ENCODE measurements at regions not wholly inside any gene's neighbourhood (a gene's known extent, or its start where the extent isn't known, plus 50 kb on each side); places are given as distances from the start of the nearest gene placed in this dataset.

- no peaks in the 10 kb centered on the region for H3K27me3 ChIP-seq (ENCODE audit: insufficient read depth, poor library complexity, severe bottlenecking)
- TF ChIP-seq CTCF (IDR thresholded peaks at IDR 0.05; ENCODE audit: insufficient read depth, low read length) (no peak), POLR2AphosphoS5 (IDR thresholded peaks at IDR 0.05; ENCODE audit: low read depth) (no peak), REST (IDR thresholded peaks at IDR 0.05; ENCODE audit: insufficient replicate concordance, low read depth) (no peak)
- no peak overlapping the region for H3K4me3 ChIP-seq (replicated peaks; ENCODE audit: insufficient read depth, low read length)
- no peak overlapping the region for H3K27ac ChIP-seq (replicated peaks)
- no peak for DNase-seq (ENCODE audit: low read depth in 1 of 2, low spot score in 1 of 2)
Measured at GRCh38 chr14:51441001-51441400, 201.0 kb downstream of the TMX1 start.

- no peak for TF ChIP-seq REST (IDR thresholded peaks at IDR 0.05; ENCODE audit: insufficient replicate concordance, low read depth)
- TF ChIP-seq POLR2AphosphoS5 (IDR thresholded peaks at IDR 0.05; ENCODE audit: low read depth), result no peak
- TF ChIP-seq CTCF (IDR thresholded peaks at IDR 0.05; ENCODE audit: insufficient read depth, low read length), result no peak
- no peak for TF ChIP-seq SPI1 (IDR thresholded peaks at IDR 0.05; ENCODE audit: borderline replicate concordance, low read depth)
- no peak for TF ChIP-seq GABPA (IDR thresholded peaks at IDR 0.05; ENCODE audit: low read depth)
- Histone ChIP-seq H3K27ac (replicated peaks) (no peak overlapping the region), H3K27me3 (ENCODE audit: insufficient read depth, poor library complexity, severe bottlenecking) (no peaks in the 10 kb centered on the region), H3K4me3 (replicated peaks; ENCODE audit: insufficient read depth, low read length) (no peak overlapping the region)
- DNase-seq (ENCODE audit: low read depth in 1 of 2, low spot score in 1 of 2), result no peak
Measured at GRCh38 chr14:51442513-51443175, 202.6 kb downstream of the TMX1 start.

GRCh38 chr14:51443195-51444018, 203.4 kb downstream of the TMX1 start:
- DNase-seq (ENCODE audit: low read depth in 1 of 2, low spot score in 1 of 2), result no peak
- no peaks in the 10 kb centered on the region for H3K27me3 ChIP-seq (ENCODE audit: insufficient read depth, poor library complexity, severe bottlenecking)
- no peak overlapping the region for H3K27ac ChIP-seq (replicated peaks)
- TF ChIP-seq POLR2AphosphoS5 (IDR thresholded peaks at IDR 0.05; ENCODE audit: low read depth) (no peak), REST (IDR thresholded peaks at IDR 0.05; ENCODE audit: insufficient replicate concordance, low read depth) (no peak), CTCF (IDR thresholded peaks at IDR 0.05; ENCODE audit: insufficient read depth, low read length) (no peak), SPI1 (IDR thresholded peaks at IDR 0.05; ENCODE audit: borderline replicate concordance, low read depth) (no peak), GABPA (IDR thresholded peaks at IDR 0.05; ENCODE audit: low read depth) (no peak)
- no peak overlapping the region for H3K4me3 ChIP-seq (replicated peaks; ENCODE audit: insufficient read depth, low read length)
